ENCODE measurements at regions not wholly inside any gene's neighbourhood (a gene's known extent, or its start where the extent isn't known, plus 50 kb on each side); places are given as distances from the start of the nearest gene placed in this dataset.

- DNase-seq: no peak
Observed at GRCh38 chr18:67282796-67283195, 233.7 kb downstream of the DSEL start.

- DNase-seq: no peak
Observed at GRCh38 chr18:67281746-67282145, 234.8 kb downstream of the DSEL start.

- no peak for DNase-seq
Observed at GRCh38 chr18:67280486-67281242, 235.9 kb downstream of the DSEL start.

- no peak for DNase-seq
Observed at GRCh38 chr18:67279988-67280387, 236.5 kb downstream of the DSEL start.

- DNase-seq: no peak
Observed at GRCh38 chr18:67278984-67279383, 237.5 kb downstream of the DSEL start.

- no peak for DNase-seq
Observed at GRCh38 chr18:67276638-67277037, 239.9 kb downstream of the DSEL start.

- DNase-seq: no peak
Observed at GRCh38 chr18:67273288-67273687, 243.2 kb downstream of the DSEL start.

- DNase-seq: no peak
Observed at GRCh38 chr18:67269206-67269605, 247.3 kb downstream of the DSEL start.

GRCh38 chr18:67268530-67268929 lies 248.0 kb downstream of the DSEL start:
- no peak for DNase-seq

- DNase-seq: no peak
Observed at GRCh38 chr18:67266246-67267237, 250.0 kb downstream of the DSEL start.

- DNase-seq: no peak
Observed at GRCh38 chr18:67265464-67266245, 250.9 kb downstream of the DSEL start.

GRCh38 chr18:67261931-67262552 lies 254.5 kb downstream of the DSEL start:
- DNase-seq: no peak

- DNase-seq: no peak
Observed at GRCh38 chr18:67260841-67261240, 255.7 kb downstream of the DSEL start.

GRCh38 chr18:67250776-67251424 lies 265.6 kb downstream of the DSEL start:
- no peak for DNase-seq

GRCh38 chr18:67243799-67244587 lies 272.5 kb downstream of the DSEL start:
- DNase-seq: peak; percentile 3

GRCh38 chr18:67242001-67242400 lies 274.5 kb downstream of the DSEL start:
- no peak for DNase-seq

GRCh38 chr18:67241299-67241698 lies 275.2 kb downstream of the DSEL start:
- DNase-seq: no peak

- no peak for DNase-seq
Observed at GRCh38 chr18:67239826-67240225, 276.7 kb downstream of the DSEL start.

GRCh38 chr18:67232991-67233390 lies 283.5 kb downstream of the DSEL start:
- DNase-seq: no peak

- DNase-seq: no peak
Observed at GRCh38 chr18:67232406-67232805, 284.1 kb downstream of the DSEL start.

GRCh38 chr18:67222887-67223286 lies 293.6 kb downstream of the DSEL start:
- DNase-seq: no peak

All from SHP77 treated with DMSO at 0.1 percent for 48 hours (cell line).